ENCODE measurements at regions not wholly inside any gene's neighbourhood (a gene's known extent, or its start where the extent isn't known, plus 50 kb on each side); places are given as distances from the start of the nearest gene placed in this dataset.

GRCh38 chr11:116357784-116358544 lies 414.8 kb downstream of the BUD13 start:
- DNase-seq (no peak), ATAC-seq (no peak)
- in situ Hi-C loops (cut with MboI; ENCODE audit: low sequenced_read_pairs in 4 of 4) (no loop called here), intact Hi-C loops (cut with DNase I; ENCODE audit: low total_unique reads) (no loop called here)
- Histone ChIP-seq H3K27me3 (peaks cover 4 to 7% (median 7%) of the 10 kb centered on the region in 3 donors), H3K9me3 (no peaks in the 10 kb centered on the region), H3K4me3 (no peak overlapping the region), H3K4me1 (no peaks in the 10 kb centered on the region), H3K36me3 (no peaks in the 10 kb centered on the region), H3K27ac (no peak overlapping the region)
- TF ChIP-seq CTCF (IDR thresholded peaks at IDR 0.05 in 4 of 5, conservative IDR thresholded peaks at IDR 0.05 in 1 of 5): no peak
- no peak for TF ChIP-seq POLR2A (IDR thresholded peaks at IDR 0.05)

- no peak for DNase-seq
- in situ Hi-C loops (cut with MboI; ENCODE audit: low sequenced_read_pairs in 4 of 4) (no loop called here), intact Hi-C loops (cut with DNase I; ENCODE audit: low total_unique reads) (no loop called here)
- ATAC-seq: no peak
- Histone ChIP-seq H3K4me1 (no peaks in the 10 kb centered on the region), H3K36me3 (no peaks in the 10 kb centered on the region), H3K27ac (no peak overlapping the region), H3K9me3 (no peaks in the 10 kb centered on the region), H3K27me3 (peaks cover 4 to 7% (median 7%) of the 10 kb centered on the region in 3 donors), H3K4me3 (no peak overlapping the region)
- TF ChIP-seq CTCF (IDR thresholded peaks at IDR 0.05 in 4 of 5, conservative IDR thresholded peaks at IDR 0.05 in 1 of 5) (no peak), POLR2A (IDR thresholded peaks at IDR 0.05) (no peak)
Measured at GRCh38 chr11:116356451-116356850, 416.3 kb downstream of the BUD13 start.

- H3K27ac ChIP-seq: no peak overlapping the region
- H3K27me3 ChIP-seq: peaks cover 0 to 7% (median 7%) of the 10 kb centered on the region in 3 donors
- no peaks in the 10 kb centered on the region for H3K9me3 ChIP-seq
- H3K4me1 ChIP-seq: no peaks in the 10 kb centered on the region
- H3K36me3 ChIP-seq: no peaks in the 10 kb centered on the region
- ATAC-seq: no peak
- no peak for DNase-seq
- intact Hi-C loops (cut with DNase I; ENCODE audit: low total_unique reads): no loop called here
- in situ Hi-C loops (cut with MboI; ENCODE audit: low sequenced_read_pairs in 4 of 4): no loop called here
- TF ChIP-seq CTCF (IDR thresholded peaks at IDR 0.05 in 4 of 5, conservative IDR thresholded peaks at IDR 0.05 in 1 of 5): no peak
- no peak for TF ChIP-seq POLR2A (IDR thresholded peaks at IDR 0.05)
- no peak overlapping the region for H3K4me3 ChIP-seq
Measured at GRCh38 chr11:116355104-116355503, 417.7 kb downstream of the BUD13 start.

- H3K27ac ChIP-seq: no peak overlapping the region
- H3K4me1 ChIP-seq: no peaks in the 10 kb centered on the region
- no peaks in the 10 kb centered on the region for H3K36me3 ChIP-seq
- no peak overlapping the region for H3K4me3 ChIP-seq
- in situ Hi-C loops (cut with MboI; ENCODE audit: low sequenced_read_pairs in 4 of 4): no loop called here
- no peaks in the 10 kb centered on the region for H3K9me3 ChIP-seq
- TF ChIP-seq POLR2A (IDR thresholded peaks at IDR 0.05): no peak
- TF ChIP-seq CTCF (IDR thresholded peaks at IDR 0.05 in 4 of 5, conservative IDR thresholded peaks at IDR 0.05 in 1 of 5): no peak
- DNase-seq (no peak), ATAC-seq (no peak)
- peaks cover 0 to 7% (median 7%) of the 10 kb centered on the region in 3 donors for H3K27me3 ChIP-seq
- intact Hi-C loops (cut with DNase I; ENCODE audit: low total_unique reads): no loop called here
Measured at GRCh38 chr11:116353589-116353988, 419.2 kb downstream of the BUD13 start.

All from gastrocnemius medialis (tissue), 4 donors.